ENCODE measurements at regions not wholly inside any gene's neighbourhood (a gene's known extent, or its start where the extent isn't known, plus 50 kb on each side); places are given as distances from the start of the nearest gene placed in this dataset.

GRCh38 chr21:40972151-40972550 is 125.2 kb upstream of the DSCAM start:
- TF ChIP-seq YY1 (IDR thresholded peaks at IDR 0.05; ENCODE audit: low read depth) (no peak), USF2 (IDR thresholded peaks at IDR 0.05; ENCODE audit: borderline replicate concordance, low read depth, low read length) (no peak), POLR2AphosphoS5 (IDR thresholded peaks at IDR 0.05; ENCODE audit: low read depth, low read length) (no peak), JUND (IDR thresholded peaks at IDR 0.05) (no peak)
- TF ChIP-seq, protein P1, sequence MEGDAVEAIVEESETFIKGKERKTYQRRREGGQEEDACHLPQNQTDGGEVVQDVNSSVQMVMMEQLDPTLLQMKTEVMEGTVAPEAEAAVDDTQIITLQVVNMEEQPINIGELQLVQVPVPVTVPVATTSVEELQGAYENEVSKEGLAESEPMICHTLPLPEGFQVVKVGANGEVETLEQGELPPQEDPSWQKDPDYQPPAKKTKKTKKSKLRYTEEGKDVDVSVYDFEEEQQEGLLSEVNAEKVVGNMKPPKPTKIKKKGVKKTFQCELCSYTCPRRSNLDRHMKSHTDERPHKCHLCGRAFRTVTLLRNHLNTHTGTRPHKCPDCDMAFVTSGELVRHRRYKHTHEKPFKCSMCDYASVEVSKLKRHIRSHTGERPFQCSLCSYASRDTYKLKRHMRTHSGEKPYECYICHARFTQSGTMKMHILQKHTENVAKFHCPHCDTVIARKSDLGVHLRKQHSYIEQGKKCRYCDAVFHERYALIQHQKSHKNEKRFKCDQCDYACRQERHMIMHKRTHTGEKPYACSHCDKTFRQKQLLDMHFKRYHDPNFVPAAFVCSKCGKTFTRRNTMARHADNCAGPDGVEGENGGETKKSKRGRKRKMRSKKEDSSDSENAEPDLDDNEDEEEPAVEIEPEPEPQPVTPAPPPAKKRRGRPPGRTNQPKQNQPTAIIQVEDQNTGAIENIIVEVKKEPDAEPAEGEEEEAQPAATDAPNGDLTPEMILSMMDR (IDR thresholded peaks at IDR 0.05): no peak

Data from SK-N-SH (cell line).